Lower lobe of right lung (tissue), 2 donors: ENCODE measurements at regions not wholly inside any gene's neighbourhood (a gene's known extent, or its start where the extent isn't known, plus 50 kb on each side); places are given as distances from the start of the nearest gene placed in this dataset.
"Not testable (repeated sequence)": the region's sequence is repeated elsewhere in the genome, so short reads cannot be mapped to it uniquely, and the experiment has no call there.

Source experiments
- ATAC-seq, 2 donors: fragments of 200-7000 bp; cut with Tn5 transposase; one replicate each; pipeline ENCODE4 v1.9.1; 2020 to 2022; ENCODE audit warnings: mild to moderate bottlenecking in 2 of 2, moderate library complexity in 2 of 2
- DNase-seq: peaks from one replicate; pipeline ENCODE4 v3.0.0-alpha.2; 2020
- H3K27ac ChIP-seq: fragments of 200-600 bp; one replicate; pipeline ENCODE4 v1.8.0; 2022
- H3K27me3 ChIP-seq: fragments of 200-600 bp; one replicate; pipeline ENCODE4 v1.8.0; 2022; ENCODE audit warnings: low read depth
- H3K36me3 ChIP-seq: fragments of 200-600 bp; one replicate; pipeline ENCODE4 v1.8.0; 2022; ENCODE audit warnings: mild to moderate bottlenecking
- H3K4me1 ChIP-seq: fragments of 200-600 bp; one replicate; pipeline ENCODE4 v1.8.0; 2022
- H3K4me3 ChIP-seq: fragments of 200-600 bp; one replicate; pipeline ENCODE4 v1.8.0; 2022; ENCODE audit warnings: mild to moderate bottlenecking
- H3K9me3 ChIP-seq: fragments of 200-600 bp; one replicate; pipeline ENCODE4 v1.8.0; 2022
- intact Hi-C: fragments of 100-400 bp; cut with DNase I; formaldehyde crosslinking; loops from one replicate; pipeline ENCODE4 v1.11.0; 2022
- donor health status: DM: no; HTN: yes; CAD: no; lungs with severe emphysema.

GRCh38 chr1:120941066-120941465, 51.5 kb downstream of the PPIAL4A start:
- intact Hi-C loops, H3K36me3 ChIP-seq, H3K27me3 ChIP-seq, DNase-seq, H3K4me1 ChIP-seq, H3K27ac ChIP-seq, H3K4me3 ChIP-seq, H3K9me3 ChIP-seq: not testable (repeated sequence)
- peak in 1 of 2 donors; percentile 31 for ATAC-seq

- H3K4me1 ChIP-seq, H3K36me3 ChIP-seq, intact Hi-C loops, H3K9me3 ChIP-seq, DNase-seq, ATAC-seq, H3K27me3 ChIP-seq: not testable (repeated sequence)
- peak overlapping the region; percentile 76 for H3K27ac ChIP-seq
- peak overlapping the region; percentile 43 for H3K4me3 ChIP-seq
Measured at GRCh38 chr1:120941836-120942217, 52.3 kb downstream of the PPIAL4A start.

GRCh38 chr1:120942218-120942944, 52.8 kb downstream of the PPIAL4A start:
- intact Hi-C loops, H3K9me3 ChIP-seq, H3K27me3 ChIP-seq, H3K36me3 ChIP-seq, H3K4me1 ChIP-seq: not testable (repeated sequence)
- Histone ChIP-seq H3K4me3 (peak overlapping the region; percentile 43), H3K27ac (peak overlapping the region; percentile 76)
- ATAC-seq (peak; percentile 93 to 95), DNase-seq (peak; percentile 83)

GRCh38 chr1:120942945-120943319, 53.4 kb downstream of the PPIAL4A start:
- DNase-seq, intact Hi-C loops, H3K4me3 ChIP-seq, H3K4me1 ChIP-seq, H3K27ac ChIP-seq, H3K9me3 ChIP-seq, H3K27me3 ChIP-seq, H3K36me3 ChIP-seq: not testable (repeated sequence)
- peak in 1 of 2 donors; percentile 5 for ATAC-seq

GRCh38 chr1:120944691-120945090, 55.1 kb downstream of the PPIAL4A start:
- H3K27me3 ChIP-seq, H3K27ac ChIP-seq, H3K4me3 ChIP-seq, ATAC-seq, H3K36me3 ChIP-seq, DNase-seq, H3K9me3 ChIP-seq, intact Hi-C loops, H3K4me1 ChIP-seq: not testable (repeated sequence)

GRCh38 chr1:120945122-120945521, 55.6 kb downstream of the PPIAL4A start:
- H3K27ac ChIP-seq, DNase-seq, H3K27me3 ChIP-seq, intact Hi-C loops, H3K4me1 ChIP-seq, H3K9me3 ChIP-seq, H3K4me3 ChIP-seq, ATAC-seq, H3K36me3 ChIP-seq: not testable (repeated sequence)

GRCh38 chr1:120947114-120947513, 57.5 kb downstream of the PPIAL4A start:
- H3K27ac ChIP-seq, H3K9me3 ChIP-seq, H3K4me1 ChIP-seq, H3K4me3 ChIP-seq, H3K36me3 ChIP-seq, H3K27me3 ChIP-seq, DNase-seq, intact Hi-C loops: not testable (repeated sequence)
- ATAC-seq = peak in 1 of 2 donors; percentile 5

- H3K36me3 ChIP-seq, H3K9me3 ChIP-seq, ATAC-seq, H3K4me1 ChIP-seq, H3K4me3 ChIP-seq, intact Hi-C loops, H3K27ac ChIP-seq, DNase-seq, H3K27me3 ChIP-seq: not testable (repeated sequence)
Measured at GRCh38 chr1:120949724-120950123, 60.2 kb downstream of the PPIAL4A start.

GRCh38 chr1:120950633-120951032, 61.1 kb downstream of the PPIAL4A start:
- intact Hi-C loops, H3K27ac ChIP-seq, H3K4me3 ChIP-seq, ATAC-seq, H3K36me3 ChIP-seq, DNase-seq, H3K27me3 ChIP-seq, H3K9me3 ChIP-seq, H3K4me1 ChIP-seq: not testable (repeated sequence)

- H3K27ac ChIP-seq, DNase-seq, H3K4me1 ChIP-seq, ATAC-seq, H3K36me3 ChIP-seq, H3K27me3 ChIP-seq, H3K4me3 ChIP-seq, H3K9me3 ChIP-seq, intact Hi-C loops: not testable (repeated sequence)
Measured at GRCh38 chr1:120951100-120951499, 61.5 kb downstream of the PPIAL4A start.

GRCh38 chr1:120952207-120952870, 62.8 kb downstream of the PPIAL4A start:
- H3K36me3 ChIP-seq, H3K9me3 ChIP-seq, H3K4me1 ChIP-seq, H3K27ac ChIP-seq, intact Hi-C loops, ATAC-seq, H3K27me3 ChIP-seq, H3K4me3 ChIP-seq, DNase-seq: not testable (repeated sequence)

- ATAC-seq, H3K9me3 ChIP-seq, H3K27me3 ChIP-seq, DNase-seq, H3K27ac ChIP-seq, H3K4me3 ChIP-seq, H3K36me3 ChIP-seq, intact Hi-C loops, H3K4me1 ChIP-seq: not testable (repeated sequence)
Measured at GRCh38 chr1:120952871-120953265, 63.3 kb downstream of the PPIAL4A start.
